ENCODE measurements at regions not wholly inside any gene's neighbourhood (a gene's known extent, or its start where the extent isn't known, plus 50 kb on each side); places are given as distances from the start of the nearest gene placed in this dataset.
A peak's percentile ranks its signal among the peaks of the same experiment; 100 is the strongest.

- 67 to 78% (median 71%) methylated on average over 5 of the region's 5 CpGs for WGBS, 4 donors
- ATAC-seq = peak in 1 of 4 donors; percentile 21
- Histone ChIP-seq H3K9me3 (no peaks in the 10 kb centered on the region), H3K27ac (no peak overlapping the region), H3K4me1 (peaks cover 0 to 7% (median 0%) of the 10 kb centered on the region in 12 donors), H3K36me3 (no peaks in the 10 kb centered on the region), H3K4me3 (no peak overlapping the region), H3K27me3 (peaks cover 0 to 5% (median 0%) of the 10 kb centered on the region in 9 donors)
- DNase-seq = no peak
- intact Hi-C loops (cut with DNase I) = loop anchor here in 1 of 10 donors (10.0 kb wide), 1 partner anchor 140 kb away; no protein-coding TSS in a partner anchor
- TF ChIP-seq POLR2A (IDR thresholded peaks at IDR 0.05) (no peak), CTCF (IDR thresholded peaks at IDR 0.05) (no peak)
Observed at GRCh38 chr15:70185251-70185711, 87.6 kb upstream of the TLE3 start.

DNA sequence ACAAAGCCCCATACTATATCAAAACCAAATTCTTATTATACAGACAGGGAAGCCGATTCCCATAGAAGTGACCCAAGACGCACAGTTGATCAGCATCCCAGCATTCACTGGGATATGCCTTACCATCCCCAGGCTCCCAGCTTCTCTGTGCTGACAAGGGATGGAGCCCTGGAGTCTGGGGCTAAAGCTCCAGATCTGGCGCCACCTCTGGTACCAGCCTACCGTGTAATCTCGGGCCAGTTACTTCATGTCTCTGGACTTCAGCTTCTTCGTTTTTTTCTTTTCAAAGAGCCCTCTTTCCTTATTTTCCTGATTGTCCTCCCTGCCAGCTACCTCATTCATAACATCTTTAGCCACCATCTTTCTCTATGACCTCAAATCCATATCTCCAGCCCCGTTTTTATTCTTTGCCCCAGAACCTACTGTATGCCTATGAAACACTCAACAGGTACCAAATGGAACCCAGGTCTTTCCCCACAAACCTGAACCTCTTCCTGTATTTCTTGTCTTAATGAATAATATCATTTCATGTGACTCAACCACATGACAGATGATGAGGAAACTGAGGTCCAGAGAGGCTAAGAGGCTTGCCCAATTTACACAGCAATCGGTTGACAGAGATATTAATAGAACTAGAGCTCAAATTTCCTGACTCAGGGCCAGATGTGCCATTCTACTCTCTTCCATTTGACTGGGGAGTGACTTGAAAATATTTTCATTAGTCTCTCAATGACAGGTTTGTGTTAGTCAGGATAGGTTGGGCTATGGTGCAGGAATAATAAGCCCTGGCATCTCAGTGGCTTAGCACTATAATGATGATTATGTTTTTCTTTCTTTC is 85.4 kb upstream of the TLE3 start:
- ATAC-seq (no peak), DNase-seq (no peak)
- Histone ChIP-seq H3K9me3 (no peaks in the 10 kb centered on the region), H3K27ac (no peak overlapping the region), H3K4me3 (no peak overlapping the region), H3K4me1 (peaks cover 0 to 7% (median 0%) of the 10 kb centered on the region in 12 donors), H3K36me3 (no peaks in the 10 kb centered on the region), H3K27me3 (peaks cover 0 to 5% (median 0%) of the 10 kb centered on the region in 9 donors)
- intact Hi-C loops (cut with DNase I) = loop anchor here in 1 of 10 donors (10.0 kb wide), 1 partner anchor 142 kb away; no protein-coding TSS in a partner anchor
- no peak for TF ChIP-seq POLR2A (IDR thresholded peaks at IDR 0.05)
- 67 to 70% (median 68%) methylated on average over 8 of the region's 8 CpGs for WGBS, 4 donors

DNA sequence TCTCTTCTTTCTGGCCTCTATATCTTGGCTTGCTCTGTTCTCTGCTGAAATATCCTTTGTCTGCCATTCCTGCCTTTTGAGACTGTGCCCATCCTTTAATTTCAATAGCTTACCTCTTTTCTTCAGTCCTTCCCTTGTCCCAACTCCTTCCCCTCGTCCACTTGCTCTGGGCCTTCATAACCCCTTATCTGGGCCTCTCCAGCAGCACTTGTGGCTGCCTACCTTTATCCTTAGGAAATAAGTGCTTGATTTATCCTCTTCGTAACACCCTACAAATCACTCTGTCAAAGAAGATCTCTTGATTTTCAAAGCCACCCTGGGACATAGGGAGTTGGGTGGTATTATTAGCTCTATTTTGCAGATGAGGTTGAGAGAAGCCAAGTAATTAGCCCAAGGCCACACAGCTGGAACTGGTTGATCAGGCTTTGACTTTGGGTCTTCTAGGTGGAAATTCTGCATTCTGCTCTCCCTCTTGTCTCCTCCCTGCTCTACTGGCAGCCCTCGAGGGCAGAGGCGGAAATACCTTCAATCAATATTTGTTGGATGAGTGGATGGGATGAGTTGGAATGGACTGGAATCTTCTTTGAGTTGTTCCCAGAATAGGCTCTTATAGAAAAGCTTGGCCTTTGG is 84.0 kb upstream of the TLE3 start:
- H3K36me3 ChIP-seq = no peaks in the 10 kb centered on the region
- H3K4me3 ChIP-seq = no peak overlapping the region
- H3K27ac ChIP-seq = no peak overlapping the region
- 75 to 88% (median 78%) methylated on average over 4 of the region's 4 CpGs for WGBS, 4 donors
- DNase-seq (no peak), ATAC-seq (no peak)
- TF ChIP-seq CTCF (IDR thresholded peaks at IDR 0.05) = no peak
- no peak for TF ChIP-seq POLR2A (IDR thresholded peaks at IDR 0.05)
- intact Hi-C loops (cut with DNase I) = loop anchor here in 1 of 10 donors (10.0 kb wide), 1 partner anchor 143 kb away; no protein-coding TSS in a partner anchor
- no peaks in the 10 kb centered on the region for H3K9me3 ChIP-seq
- H3K4me1 ChIP-seq = peaks cover 0 to 7% (median 0%) of the 10 kb centered on the region in 12 donors
- H3K27me3 ChIP-seq = peaks cover 0 to 5% (median 0%) of the 10 kb centered on the region in 9 donors

DNA sequence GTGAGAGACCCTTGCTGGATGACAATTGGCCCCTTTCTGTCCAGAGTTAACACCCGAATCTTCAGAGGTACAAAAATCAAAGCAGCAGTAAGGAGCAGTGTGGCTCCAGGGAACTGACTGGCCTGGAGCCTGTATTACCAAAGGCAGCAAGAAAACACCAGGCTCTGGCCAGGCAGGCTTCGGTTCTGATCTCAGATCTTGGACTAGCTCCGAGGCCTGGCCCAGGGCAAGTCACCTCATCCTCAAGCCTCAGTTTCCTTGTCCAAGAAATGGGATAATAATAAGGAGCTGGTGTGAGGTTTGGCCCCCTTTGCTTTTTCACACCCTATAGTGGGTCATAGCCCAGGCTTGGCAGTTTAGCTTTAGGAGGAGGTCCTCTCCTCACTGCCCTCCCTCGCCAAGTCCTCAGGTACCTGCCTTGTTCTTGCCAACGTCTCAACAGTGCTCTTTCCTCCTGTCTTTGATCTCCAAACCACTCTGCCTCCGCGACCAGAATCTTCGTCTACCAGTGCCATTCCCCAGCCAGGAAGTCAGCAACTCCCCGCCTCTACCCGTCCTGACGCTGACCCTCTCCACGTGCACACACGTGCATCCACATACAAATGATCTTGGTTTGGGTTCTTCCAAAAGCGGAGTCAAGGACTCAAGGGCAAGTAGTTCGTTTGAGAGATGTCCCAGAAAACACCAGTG is 82.6 kb upstream of the TLE3 start:
- DNase-seq (no peak), ATAC-seq (no peak)
- no peak overlapping the region for H3K27ac ChIP-seq
- 77 to 89% (median 86%) methylated on average over 14 to 15 of the region's 15 CpGs for WGBS, 4 donors
- peaks cover 0 to 4% (median 0%) of the 10 kb centered on the region in 12 donors for H3K4me1 ChIP-seq
- H3K36me3 ChIP-seq = no peaks in the 10 kb centered on the region
- H3K9me3 ChIP-seq = no peaks in the 10 kb centered on the region
- peaks cover 0 to 5% (median 0%) of the 10 kb centered on the region in 9 donors for H3K27me3 ChIP-seq
- intact Hi-C loops (cut with DNase I) = loop anchor here in 1 of 10 donors (10.0 kb wide), 1 partner anchor 144 kb away; no protein-coding TSS in a partner anchor
- TF ChIP-seq POLR2A (IDR thresholded peaks at IDR 0.05) (no peak), CTCF (IDR thresholded peaks at IDR 0.05) (no peak)
- H3K4me3 ChIP-seq = no peak overlapping the region

Data from heart left ventricle (tissue), 16 donors.